Ishikawa (cell line): ENCODE measurements at regions not wholly inside any gene's neighbourhood (a gene's known extent, or its start where the extent isn't known, plus 50 kb on each side); places are given as distances from the start of the nearest gene placed in this dataset.

ENCODE experiments used
- CEBPB ChIP-seq: IDR thresholded peaks from 2 replicates; pipeline ENCODE4 v1.6.1; 2012
- CREB1 ChIP-seq: IDR thresholded peaks from 2 replicates; pipeline ENCODE4 v1.6.1; 2012; ENCODE audit warnings: low read depth
- EGR1 ChIP-seq: IDR thresholded peaks from 2 replicates; pipeline ENCODE4 v1.6.1; 2012
- EP300 ChIP-seq: IDR thresholded peaks from 2 replicates; pipeline ENCODE4 v1.6.1; 2012; ENCODE audit warnings: borderline replicate concordance
- FOXM1 ChIP-seq: IDR thresholded peaks from 2 replicates; pipeline ENCODE4 v1.6.1; 2012; ENCODE audit warnings: low read depth, borderline replicate concordance
- MAX ChIP-seq: IDR thresholded peaks from 2 replicates; pipeline ENCODE4 v1.6.1; 2012
- RAD21 ChIP-seq: IDR thresholded peaks from 2 replicates; pipeline ENCODE4 v1.6.1; 2012; ENCODE audit warnings: low read depth
- REST ChIP-seq: IDR thresholded peaks from 2 replicates; pipeline ENCODE4 v1.6.1; 2012; ENCODE audit warnings: low read depth, mild to moderate bottlenecking
- TAF1 ChIP-seq: IDR thresholded peaks from 2 replicates; pipeline ENCODE4 v1.6.1; 2012; ENCODE audit warnings: low read depth, mild to moderate bottlenecking
- TCF12 ChIP-seq: IDR thresholded peaks from 2 replicates; pipeline ENCODE4 v1.6.1; 2012; ENCODE audit warnings: low read depth
- TEAD4 ChIP-seq: IDR thresholded peaks from 2 replicates; pipeline ENCODE4 v1.6.1; 2012
- USF1 ChIP-seq: IDR thresholded peaks from 2 replicates; pipeline ENCODE4 v1.6.1; 2012
- YY1 ChIP-seq: IDR thresholded peaks from 2 replicates; pipeline ENCODE4 v1.6.1; 2012; ENCODE audit warnings: low read depth
- ZBTB7A ChIP-seq: IDR thresholded peaks from 2 replicates; pipeline ENCODE4 v1.6.1; 2012; ENCODE audit warnings: low read depth

- no peak for TF ChIP-seq CREB1
- TF ChIP-seq TCF12 = no peak
- TF ChIP-seq EP300 = no peak
- no peak for TF ChIP-seq TEAD4
- no peak for TF ChIP-seq TAF1
- TF ChIP-seq EGR1 = no peak
- TF ChIP-seq REST = no peak
- TF ChIP-seq CEBPB = no peak
- TF ChIP-seq MAX = no peak
- no peak for TF ChIP-seq RAD21
- no peak for TF ChIP-seq YY1
- no peak for TF ChIP-seq ZBTB7A
- no peak for TF ChIP-seq USF1
- no peak for TF ChIP-seq FOXM1
Observed at GRCh38 chr4:36815536-36815935, 429.0 kb upstream of the NWD2 start.
